Breast epithelium (tissue), 3 donors: ENCODE measurements at regions not wholly inside any gene's neighbourhood (a gene's known extent, or its start where the extent isn't known, plus 50 kb on each side); places are given as distances from the start of the nearest gene placed in this dataset.

Experiments
- POLR2A ChIP-seq: fragments of 450-650 bp; IDR thresholded peaks from one replicate; pipeline ENCODE4 v1.6.1; 2016; ENCODE audit warnings: antibody characterized with exemption, mild to moderate bottlenecking, moderate library complexity
- POLR2AphosphoS5 ChIP-seq, 3 donors: sonication (generic); formaldehyde crosslinking; IDR thresholded peaks; one replicate each; pipeline ENCODE4 v1.6.1; 2017; ENCODE audit warnings: antibody characterized with exemption in 3 of 3
- TF ChIP-seq, protein P1 (sequence below), 3 donors: fragments of 450-650 bp; IDR thresholded peaks; one replicate each; pipeline ENCODE4 v1.5.1; 2016 to 2017; ENCODE audit warnings: antibody characterized with exemption in 3 of 3, mild to moderate bottlenecking in 3 of 3, moderate library complexity in 3 of 3

GRCh38 chr4:54587107-54587891 lies 70.5 kb upstream of the KIT start:
- TF ChIP-seq, protein P1, sequence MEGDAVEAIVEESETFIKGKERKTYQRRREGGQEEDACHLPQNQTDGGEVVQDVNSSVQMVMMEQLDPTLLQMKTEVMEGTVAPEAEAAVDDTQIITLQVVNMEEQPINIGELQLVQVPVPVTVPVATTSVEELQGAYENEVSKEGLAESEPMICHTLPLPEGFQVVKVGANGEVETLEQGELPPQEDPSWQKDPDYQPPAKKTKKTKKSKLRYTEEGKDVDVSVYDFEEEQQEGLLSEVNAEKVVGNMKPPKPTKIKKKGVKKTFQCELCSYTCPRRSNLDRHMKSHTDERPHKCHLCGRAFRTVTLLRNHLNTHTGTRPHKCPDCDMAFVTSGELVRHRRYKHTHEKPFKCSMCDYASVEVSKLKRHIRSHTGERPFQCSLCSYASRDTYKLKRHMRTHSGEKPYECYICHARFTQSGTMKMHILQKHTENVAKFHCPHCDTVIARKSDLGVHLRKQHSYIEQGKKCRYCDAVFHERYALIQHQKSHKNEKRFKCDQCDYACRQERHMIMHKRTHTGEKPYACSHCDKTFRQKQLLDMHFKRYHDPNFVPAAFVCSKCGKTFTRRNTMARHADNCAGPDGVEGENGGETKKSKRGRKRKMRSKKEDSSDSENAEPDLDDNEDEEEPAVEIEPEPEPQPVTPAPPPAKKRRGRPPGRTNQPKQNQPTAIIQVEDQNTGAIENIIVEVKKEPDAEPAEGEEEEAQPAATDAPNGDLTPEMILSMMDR (IDR thresholded peaks at IDR 0.05) = no peak
- TF ChIP-seq POLR2A = no peak
- TF ChIP-seq POLR2AphosphoS5 (IDR thresholded peaks at IDR 0.05) = no peak
